UCSD-AML1 (cell line): ENCODE measurements at regions not wholly inside any gene's neighbourhood (a gene's known extent, or its start where the extent isn't known, plus 50 kb on each side); places are given as distances from the start of the nearest gene placed in this dataset.
"Not testable (repeated sequence)": the region's sequence is repeated elsewhere in the genome, so short reads cannot be mapped to it uniquely, and the experiment has no call there.

Experiments
- DNase-seq: peaks from one replicate; lab custom pipeline; 2025; ENCODE audit not compliant: unreplicated experiment; lab: John Stamatoyannopoulos, UW

DNA sequence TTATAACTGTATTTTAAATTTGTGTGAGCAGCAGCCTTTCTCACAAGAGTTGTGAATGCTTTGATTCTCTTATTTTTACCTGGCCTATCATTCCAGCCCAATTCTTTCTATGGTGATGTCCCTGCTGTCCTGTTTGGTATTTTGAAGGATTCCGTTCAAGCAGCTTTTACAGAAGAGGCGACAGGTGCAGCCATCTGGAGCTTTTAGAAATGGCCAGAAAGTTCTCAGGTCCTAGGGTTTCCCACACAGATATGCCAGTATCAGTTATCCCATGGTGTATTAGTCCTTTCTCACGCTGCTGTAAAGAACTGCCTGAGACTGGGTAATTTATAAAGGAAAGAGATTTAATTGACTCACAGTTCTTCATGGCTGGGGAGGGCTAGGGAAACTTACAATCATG lies 86.1 kb upstream of the LRPAP1 start:
- DNase-seq, result not testable (repeated sequence)

DNA sequence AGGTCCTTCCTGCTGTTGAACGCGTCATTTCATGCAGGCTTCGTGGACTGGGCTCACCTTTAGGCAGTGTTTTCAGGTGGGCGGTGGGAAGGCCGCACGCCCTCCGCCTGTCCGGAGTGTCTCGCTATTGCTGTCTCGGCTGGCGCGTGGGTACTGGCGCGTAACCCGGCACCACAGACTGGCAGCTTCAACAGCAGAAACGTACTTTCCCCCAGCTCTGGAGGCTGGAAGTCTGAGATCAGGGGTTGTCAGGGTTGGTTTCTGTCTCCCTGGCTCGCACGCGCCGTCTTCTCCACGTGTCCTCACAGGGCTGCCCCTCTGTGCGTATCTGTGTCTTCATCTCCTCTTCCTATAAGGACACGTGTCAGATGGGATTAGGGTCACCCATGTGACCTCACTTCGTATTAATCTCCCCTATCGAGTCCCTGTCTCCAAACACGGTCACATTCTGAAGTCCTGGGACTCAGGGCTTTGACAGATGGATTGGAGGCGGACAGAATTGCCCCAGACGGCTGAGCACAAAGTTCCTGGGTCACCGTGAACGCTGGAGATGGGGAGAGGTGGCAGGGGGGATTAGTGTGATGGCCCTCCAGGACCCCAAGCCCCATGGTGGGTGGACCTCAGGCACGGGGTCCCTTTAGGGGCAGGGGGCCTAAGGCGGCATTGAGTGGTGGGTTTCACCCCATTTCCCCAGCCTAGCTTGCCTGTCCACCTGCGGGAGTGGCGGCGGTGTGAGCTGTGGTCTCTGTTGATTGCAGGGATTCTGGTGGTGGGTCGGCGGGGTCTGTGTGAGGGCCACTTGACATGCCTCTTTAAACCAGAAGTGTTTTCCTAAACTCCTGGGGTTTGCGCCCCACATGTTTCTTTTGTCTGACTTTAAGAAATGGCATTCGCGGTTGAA lies 83.4 kb upstream of the LRPAP1 start:
- DNase-seq, result no peak

DNA sequence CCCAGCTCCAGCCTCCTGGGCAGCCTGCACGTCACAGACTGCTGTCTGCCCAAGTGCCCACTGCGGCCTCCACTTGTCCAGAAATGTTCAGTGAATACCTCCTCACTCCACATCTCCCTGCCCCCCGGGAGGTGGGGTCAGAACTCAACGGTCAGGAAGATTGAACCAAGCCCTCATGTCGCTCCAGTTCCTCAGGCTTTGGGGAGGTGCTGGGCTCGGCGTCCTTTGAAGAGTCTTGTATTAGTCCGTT lies 82.4 kb upstream of the LRPAP1 start:
- DNase-seq, result no peak

DNA sequence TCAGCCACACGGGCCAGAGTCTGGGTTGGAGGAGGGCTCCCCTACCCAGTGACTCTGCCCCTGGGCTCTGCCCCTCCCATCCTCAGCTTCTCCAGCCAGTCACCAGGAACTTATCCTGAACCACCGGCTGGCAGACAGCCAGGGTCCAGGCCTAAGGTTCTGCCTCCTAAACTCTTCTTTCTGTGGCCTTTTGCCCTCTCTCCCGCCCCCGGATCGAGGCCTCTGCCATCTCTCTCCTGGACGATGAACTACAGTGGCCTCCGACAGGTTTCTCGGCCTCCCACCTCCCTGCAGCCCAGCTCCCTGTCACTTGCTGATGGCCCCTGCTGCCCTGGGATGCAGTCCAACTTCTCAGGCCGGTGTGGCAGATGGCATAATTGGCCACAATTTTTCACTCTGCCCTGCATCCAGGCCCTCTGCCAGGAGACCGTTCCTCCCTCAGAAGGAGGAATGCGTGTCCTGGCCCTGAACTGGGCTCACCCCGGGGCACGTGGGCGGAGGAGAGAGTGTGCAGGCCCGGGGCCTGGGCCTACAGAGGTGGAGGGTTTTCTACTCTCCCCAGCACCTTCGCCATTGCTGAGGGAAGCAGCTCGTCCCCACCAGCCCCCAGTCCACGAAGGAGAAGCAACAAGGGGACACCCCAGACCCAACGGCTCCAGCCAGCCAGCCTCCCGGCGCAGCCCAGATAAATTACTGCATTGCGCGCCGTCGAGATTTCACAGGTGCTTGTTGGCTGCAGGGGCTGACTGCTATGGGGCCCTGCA lies 81.9 kb upstream of the LRPAP1 start:
- DNase-seq, result no peak

GRCh38 chr4:3612934-3613333 lies 80.7 kb upstream of the LRPAP1 start:
- DNase-seq, result no peak

GRCh38 chr4:3612281-3612680 lies 80.1 kb upstream of the LRPAP1 start:
- no peak for DNase-seq

DNA sequence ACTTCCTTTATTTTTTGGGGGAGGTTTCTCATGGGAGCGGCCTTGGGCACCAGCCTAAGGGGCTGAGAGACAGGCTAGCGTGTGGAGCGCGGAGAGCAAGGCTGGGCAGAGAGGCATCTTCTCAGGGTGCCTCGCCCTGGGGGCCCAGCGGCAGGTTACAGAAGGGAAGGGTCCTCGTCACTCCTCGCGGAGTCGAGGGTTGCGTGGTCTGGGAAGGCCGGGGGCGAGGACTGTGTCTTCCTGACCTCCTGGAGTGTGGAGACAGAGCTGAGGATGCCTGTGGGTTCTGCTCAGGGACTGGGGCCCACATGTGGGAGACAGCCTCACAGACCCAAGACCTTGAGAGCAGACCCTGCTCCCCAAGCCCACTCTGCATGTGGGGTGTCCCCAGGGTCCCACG lies 79.6 kb upstream of the LRPAP1 start:
- DNase-seq, result no peak

DNA sequence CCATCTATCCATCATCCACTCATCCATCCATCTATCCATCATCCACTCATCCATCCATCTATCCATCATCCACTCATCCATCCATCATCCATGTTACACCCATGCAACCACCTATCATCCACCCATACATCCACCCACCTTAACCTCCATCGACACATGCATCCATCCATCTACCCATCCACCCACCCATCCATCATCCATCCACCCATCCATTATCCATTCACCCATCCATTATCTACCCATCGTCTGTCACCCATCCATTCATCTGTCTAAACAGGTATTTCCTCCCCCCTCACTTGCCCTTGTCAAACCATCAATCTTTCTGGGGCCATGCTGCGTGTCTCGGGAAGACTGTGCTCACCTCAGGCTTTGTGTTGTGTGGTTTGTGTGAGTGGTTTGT lies 78.6 kb upstream of the LRPAP1 start:
- not testable (repeated sequence) for DNase-seq

GRCh38 chr4:3609905-3610304 lies 77.7 kb upstream of the LRPAP1 start:
- not testable (repeated sequence) for DNase-seq

- no peak for DNase-seq
Observed at GRCh38 chr4:3607690-3608552, 75.7 kb upstream of the LRPAP1 start.

DNA sequence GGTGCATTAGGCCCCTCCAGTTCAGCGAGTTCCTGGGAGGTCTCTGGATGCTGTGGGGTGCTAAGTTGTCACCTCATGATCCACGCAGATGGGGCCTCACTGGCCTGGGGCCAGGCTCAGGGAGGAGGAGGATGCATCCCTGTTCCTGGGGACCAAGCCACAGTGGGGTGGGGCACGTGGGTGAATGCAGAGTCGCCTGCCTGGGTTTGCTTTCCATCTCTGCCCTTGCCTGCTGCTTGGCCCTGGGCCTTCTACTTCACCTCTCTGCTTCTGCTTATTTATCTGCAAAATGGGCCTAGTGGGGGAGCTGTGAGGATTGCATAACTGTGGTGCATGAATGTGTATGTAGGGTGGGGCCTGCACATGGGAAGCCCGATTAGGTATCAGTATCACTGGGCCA lies 74.6 kb upstream of the LRPAP1 start:
- DNase-seq, result not testable (repeated sequence)

- not testable (repeated sequence) for DNase-seq
Observed at GRCh38 chr4:3606271-3606670, 74.0 kb upstream of the LRPAP1 start.

DNA sequence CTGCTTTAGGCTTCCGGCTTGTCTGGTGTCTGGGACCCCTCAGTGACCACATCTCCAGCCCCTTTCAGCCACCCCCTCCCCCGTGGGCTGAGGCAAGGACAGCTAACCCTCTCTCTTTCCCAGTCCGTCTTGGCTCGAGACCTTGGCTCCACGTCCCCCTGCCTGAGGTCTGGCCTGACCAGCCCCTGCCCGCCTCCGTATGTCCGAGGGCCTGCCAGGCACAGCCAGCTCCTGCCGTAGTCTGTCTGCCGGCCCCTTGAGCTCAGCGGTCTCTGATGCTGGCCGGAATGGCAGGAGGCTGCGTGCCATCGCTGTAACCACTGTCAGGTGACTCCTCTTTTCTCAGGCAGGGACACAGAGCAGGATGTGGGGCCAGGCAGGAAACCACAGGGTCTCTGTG lies 73.3 kb upstream of the LRPAP1 start:
- no peak for DNase-seq

DNA sequence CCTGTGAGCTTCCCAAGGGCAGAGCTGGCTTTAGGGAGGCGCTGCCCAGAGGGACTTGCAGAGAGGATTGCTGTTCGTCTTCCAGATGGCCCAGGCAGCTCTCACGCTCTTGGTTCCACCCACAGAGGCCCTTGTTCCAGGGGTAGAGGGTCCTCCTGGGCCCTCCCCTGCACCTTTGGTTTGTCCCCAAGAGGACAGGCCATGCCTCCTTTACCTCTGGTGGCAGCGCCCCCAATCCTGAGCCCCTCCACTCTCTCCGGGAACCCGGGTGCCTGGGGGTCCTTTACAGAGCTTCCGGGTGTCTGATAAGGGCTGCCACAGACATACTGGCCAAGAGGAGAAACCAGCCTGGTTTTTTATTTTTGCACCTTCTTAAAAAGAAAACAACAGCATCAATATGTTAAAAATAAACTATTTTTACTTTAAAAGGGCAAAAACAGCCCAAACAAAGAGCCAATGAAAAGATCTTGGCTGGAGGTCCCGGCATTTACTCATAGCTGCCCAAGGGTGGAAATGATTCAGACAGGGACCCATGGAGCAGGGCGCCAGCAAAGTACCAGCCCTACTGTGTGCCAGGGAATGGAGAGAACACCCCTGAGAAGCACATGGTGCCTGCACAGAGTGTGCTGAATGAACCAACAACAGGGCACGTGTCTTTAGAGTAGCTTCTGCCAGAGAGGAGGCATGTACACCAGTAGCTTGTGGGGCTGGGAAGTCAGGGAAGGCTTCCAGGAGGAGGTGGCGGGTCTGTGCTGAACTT lies 70.8 kb upstream of the LRPAP1 start:
- not testable (repeated sequence) for DNase-seq

GRCh38 chr4:3601992-3602391 lies 69.8 kb upstream of the LRPAP1 start:
- no peak for DNase-seq

GRCh38 chr4:3601108-3601690 lies 69.0 kb upstream of the LRPAP1 start:
- not testable (repeated sequence) for DNase-seq

DNA sequence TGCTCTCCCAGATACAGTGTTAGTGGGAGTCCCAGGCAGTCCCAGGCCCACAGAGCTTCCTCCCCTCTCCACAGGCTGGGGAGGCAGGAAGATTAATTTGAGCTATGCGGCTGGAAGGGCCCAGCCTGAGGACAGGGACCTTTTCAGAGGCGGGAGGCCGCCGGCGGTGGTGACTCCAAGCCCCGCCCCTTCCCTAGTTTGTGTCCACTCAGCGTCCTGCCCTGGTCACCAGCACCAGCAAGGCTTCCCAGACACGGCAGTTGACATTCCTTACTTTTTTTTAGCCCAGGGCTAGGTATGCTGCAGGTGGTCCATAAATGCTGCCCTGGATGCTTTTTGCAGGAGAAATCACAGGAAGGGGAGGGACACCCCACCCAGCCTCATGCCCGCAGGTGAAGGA lies 67.7 kb upstream of the LRPAP1 start:
- DNase-seq, result no peak

DNA sequence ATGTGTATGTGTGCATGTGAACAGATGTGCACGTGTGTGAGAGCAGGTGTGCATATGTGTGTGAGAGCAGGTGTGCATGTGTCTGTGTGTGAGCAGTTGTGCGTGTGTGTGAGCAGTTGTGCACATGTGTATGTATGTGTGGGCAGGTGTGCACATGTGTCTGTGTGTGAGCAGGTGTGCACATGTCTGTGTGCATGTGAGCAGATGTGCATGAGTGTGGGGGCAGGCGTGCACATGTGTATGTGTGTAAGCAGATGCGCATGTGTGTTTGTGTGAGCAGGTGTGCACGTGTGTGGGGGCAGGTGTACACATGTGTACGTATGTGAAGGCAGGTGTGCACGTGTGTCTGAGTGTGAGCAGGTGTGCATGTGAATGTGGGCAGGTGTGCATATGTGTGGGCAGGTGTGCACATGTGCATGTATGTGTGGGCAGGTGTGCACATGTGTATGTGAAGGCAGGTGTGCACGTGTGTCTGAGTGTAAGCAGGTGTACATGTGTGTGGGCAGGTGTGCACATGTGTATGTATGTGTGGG lies 66.5 kb upstream of the LRPAP1 start:
- no peak for DNase-seq

- not testable (repeated sequence) for DNase-seq
Observed at GRCh38 chr4:3597896-3598505, 65.8 kb upstream of the LRPAP1 start.
